GM12878 (cell line): ENCODE measurements at regions not wholly inside any gene's neighbourhood (a gene's known extent, or its start where the extent isn't known, plus 50 kb on each side); places are given as distances from the start of the nearest gene placed in this dataset.
A peak's percentile ranks its signal among the peaks of the same experiment; 100 is the strongest.

Experiments used
- CBFB ChIP-seq: IDR thresholded peaks from 2 replicates; pipeline ENCODE4 v1.6.1; 2016; ENCODE audit warnings: antibody characterized with exemption, low read depth
- CEBPB ChIP-seq, 2 experiments: fragments of 150-350 bp in 1 of 2; IDR thresholded peaks; 2 replicates each; pipeline ENCODE4 v1.6.1; 2012 to 2014; ENCODE audit warnings: low read depth in 2 of 2, low read length in 2 of 2, borderline replicate concordance in 1 of 2, inconsistent platforms in 1 of 2
- ETV6 ChIP-seq, 2 experiments: fragments of 450-650 bp in 1 of 2; IDR thresholded peaks in 1 of 2; conservative IDR thresholded peaks in 1 of 2; 2 replicates each; pipeline ENCODE4 v1.6.1; 2014; ENCODE audit warnings: antibody characterized with exemption in 1 of 2, borderline replicate concordance in 1 of 2, low read depth in 1 of 2, mild to moderate bottlenecking in 1 of 2, moderate library complexity in 1 of 2
- FOS ChIP-seq: IDR thresholded peaks from 3 replicates; pipeline ENCODE4 v1.6.1; 2011; ENCODE audit warnings: borderline replicate concordance; ENCODE audit not compliant: insufficient read length; ENCODE audit errors: extremely low read depth
- GATAD2B ChIP-seq: fragments of 450-650 bp; conservative IDR thresholded peaks from 2 replicates; pipeline ENCODE4 v1.6.1; 2017; ENCODE audit warnings: low read depth, mild to moderate bottlenecking, moderate library complexity
- KAT2A ChIP-seq: conservative IDR thresholded peaks from 2 replicates; pipeline ENCODE4 v1.6.1; 2011; ENCODE audit warnings: low read depth, low read length; ENCODE audit not compliant: control insufficient read depth
- KLF5 ChIP-seq: fragments of 450-650 bp; IDR thresholded peaks from 2 replicates; pipeline ENCODE4 v1.6.1; 2014; ENCODE audit warnings: mild to moderate bottlenecking; ENCODE audit not compliant: partially characterized antibody
- MEF2B ChIP-seq: fragments of 450-650 bp; IDR thresholded peaks from 2 replicates; pipeline ENCODE4 v1.6.1; 2018; ENCODE audit warnings: mild to moderate bottlenecking, moderate library complexity; ENCODE audit not compliant: partially characterized antibody, poor library complexity, severe bottlenecking
- NFIC ChIP-seq: IDR thresholded peaks from 2 replicates; pipeline ENCODE4 v1.6.1; 2012; ENCODE audit warnings: low read depth, mild to moderate bottlenecking, inconsistent platforms, low read length, moderate library complexity
- NFYA ChIP-seq: IDR thresholded peaks from 2 replicates; pipeline ENCODE4 v1.6.1; 2011; ENCODE audit warnings: low read depth, mild to moderate bottlenecking, low read length, improper control_type of control experiment, borderline replicate concordance
- RAD51 ChIP-seq: fragments of 450-650 bp; IDR thresholded peaks from 2 replicates; pipeline ENCODE4 v1.6.1; 2016; ENCODE audit warnings: moderate library complexity, mild to moderate bottlenecking, inconsistent platforms
- RBBP5 ChIP-seq: fragments of 200-600 bp; sonication (generic); conservative IDR thresholded peaks from 2 replicates; pipeline ENCODE4 v1.6.1; 2016
- SRF ChIP-seq, 2 experiments: IDR thresholded peaks; 2 replicates each; pipeline ENCODE4 v1.6.1; 2011; ENCODE audit warnings: low read depth in 2 of 2, low read length in 2 of 2, mild to moderate bottlenecking in 1 of 2, moderate library complexity in 1 of 2
- STAT1 ChIP-seq: fragments of 450-650 bp; conservative IDR thresholded peaks from 2 replicates; pipeline ENCODE4 v1.6.1; 2014; ENCODE audit warnings: antibody characterized with exemption, mild to moderate bottlenecking
- TBL1XR1 ChIP-seq: IDR thresholded peaks from 2 replicates; pipeline ENCODE4 v1.6.1; 2012; ENCODE audit warnings: low read depth, low read length, improper control_type of control experiment
- ZNF207 ChIP-seq: fragments of 450-650 bp; IDR thresholded peaks from 2 replicates; pipeline ENCODE4 v1.6.1; 2014; ENCODE audit warnings: antibody characterized with exemption, mild to moderate bottlenecking, borderline replicate concordance
- ZNF24 ChIP-seq: fragments of 450-650 bp; IDR thresholded peaks from 2 replicates; pipeline ENCODE4 v1.6.1; 2017; ENCODE audit warnings: antibody characterized with exemption, mild to moderate bottlenecking
- ZNF274 ChIP-seq: IDR thresholded peaks from one replicate; pipeline ENCODE4 v1.8.0; 2011; ENCODE audit not compliant: insufficient read length, insufficient read depth
- TF ChIP-seq, protein P1 (sequence below): fragments of 450-650 bp; IDR thresholded peaks from 2 replicates; pipeline ENCODE4 v1.6.1; 2017; ENCODE audit warnings: mild to moderate bottlenecking
- TF ChIP-seq, protein P2 (sequence below): fragments of 450-650 bp; IDR thresholded peaks from 2 replicates; pipeline ENCODE4 v1.6.1; 2017; ENCODE audit warnings: mild to moderate bottlenecking, moderate library complexity
- TF ChIP-seq, protein P3 (sequence below): fragments of 450-650 bp; formaldehyde crosslinking; IDR thresholded peaks from 2 replicates; pipeline ENCODE4 v1.4.0; 2022; ENCODE audit warnings: mild to moderate bottlenecking, moderate library complexity

DNA sequence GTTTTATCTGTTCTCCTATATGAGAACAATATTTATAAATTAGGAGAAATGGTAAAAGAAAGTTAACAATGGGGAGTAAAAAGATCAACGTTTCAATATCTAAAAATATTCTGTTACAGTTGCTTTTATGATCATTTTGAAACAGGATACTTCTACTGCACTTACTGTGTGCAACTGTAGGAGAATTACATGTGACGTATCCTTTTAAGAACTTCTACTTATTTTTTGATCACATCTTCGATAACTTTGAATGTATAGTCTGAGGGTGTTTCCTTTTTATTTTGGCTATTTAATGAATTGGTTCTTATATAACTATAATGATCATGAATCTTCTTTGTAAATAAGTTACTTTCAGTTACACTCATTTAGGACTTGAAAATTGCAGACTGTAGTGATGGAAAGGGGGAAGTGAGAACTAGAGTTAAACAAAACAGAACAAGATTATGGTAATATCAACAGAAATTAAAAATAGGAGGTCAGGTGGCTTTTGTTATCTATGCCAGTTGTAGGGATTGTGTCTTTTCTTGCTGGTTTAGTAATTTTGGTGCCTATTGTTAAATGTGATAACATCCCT lies 109.9 kb downstream of the MSTN start (continued):
- TF ChIP-seq, protein P1, sequence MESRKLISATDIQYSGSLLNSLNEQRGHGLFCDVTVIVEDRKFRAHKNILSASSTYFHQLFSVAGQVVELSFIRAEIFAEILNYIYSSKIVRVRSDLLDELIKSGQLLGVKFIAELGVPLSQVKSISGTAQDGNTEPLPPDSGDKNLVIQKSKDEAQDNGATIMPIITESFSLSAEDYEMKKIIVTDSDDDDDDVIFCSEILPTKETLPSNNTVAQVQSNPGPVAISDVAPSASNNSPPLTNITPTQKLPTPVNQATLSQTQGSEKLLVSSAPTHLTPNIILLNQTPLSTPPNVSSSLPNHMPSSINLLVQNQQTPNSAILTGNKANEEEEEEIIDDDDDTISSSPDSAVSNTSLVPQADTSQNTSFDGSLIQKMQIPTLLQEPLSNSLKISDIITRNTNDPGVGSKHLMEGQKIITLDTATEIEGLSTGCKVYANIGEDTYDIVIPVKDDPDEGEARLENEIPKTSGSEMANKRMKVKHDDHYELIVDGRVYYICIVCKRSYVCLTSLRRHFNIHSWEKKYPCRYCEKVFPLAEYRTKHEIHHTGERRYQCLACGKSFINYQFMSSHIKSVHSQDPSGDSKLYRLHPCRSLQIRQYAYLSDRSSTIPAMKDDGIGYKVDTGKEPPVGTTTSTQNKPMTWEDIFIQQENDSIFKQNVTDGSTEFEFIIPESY, result no peak
- TF ChIP-seq RAD51 (peak; percentile 83), KAT2A (no peak), FOS (no peak), RBBP5 (no peak), TBL1XR1 (no peak), ZNF24 (peak; percentile 80; the same call in 1 of the 2 replicates), CEBPB (IDR thresholded peaks at IDR 0.05; ENCODE audit: borderline replicate concordance in 1 of 2, low read depth in 2 of 2, low read length in 2 of 2) (no peak), ETV6 (conservative IDR thresholded peaks at IDR 0.05 in 1 of 2, IDR thresholded peaks at IDR 0.05 in 1 of 2; ENCODE audit: borderline replicate concordance in 1 of 2, low read depth in 1 of 2) (peak in 1 of 2 experiments; percentile 32; a peak in 1 of 4 replicates), ZNF274 (no peak), NFIC (peak; percentile 96), CBFB (no peak), ZNF207 (no peak), SRF (IDR thresholded peaks at IDR 0.05; ENCODE audit: low read depth in 2 of 2, low read length in 2 of 2) (no peak), STAT1 (no peak), KLF5 (no peak), NFYA (no peak), MEF2B (peak; percentile 76), GATAD2B (no peak)
- TF ChIP-seq, protein P2, sequence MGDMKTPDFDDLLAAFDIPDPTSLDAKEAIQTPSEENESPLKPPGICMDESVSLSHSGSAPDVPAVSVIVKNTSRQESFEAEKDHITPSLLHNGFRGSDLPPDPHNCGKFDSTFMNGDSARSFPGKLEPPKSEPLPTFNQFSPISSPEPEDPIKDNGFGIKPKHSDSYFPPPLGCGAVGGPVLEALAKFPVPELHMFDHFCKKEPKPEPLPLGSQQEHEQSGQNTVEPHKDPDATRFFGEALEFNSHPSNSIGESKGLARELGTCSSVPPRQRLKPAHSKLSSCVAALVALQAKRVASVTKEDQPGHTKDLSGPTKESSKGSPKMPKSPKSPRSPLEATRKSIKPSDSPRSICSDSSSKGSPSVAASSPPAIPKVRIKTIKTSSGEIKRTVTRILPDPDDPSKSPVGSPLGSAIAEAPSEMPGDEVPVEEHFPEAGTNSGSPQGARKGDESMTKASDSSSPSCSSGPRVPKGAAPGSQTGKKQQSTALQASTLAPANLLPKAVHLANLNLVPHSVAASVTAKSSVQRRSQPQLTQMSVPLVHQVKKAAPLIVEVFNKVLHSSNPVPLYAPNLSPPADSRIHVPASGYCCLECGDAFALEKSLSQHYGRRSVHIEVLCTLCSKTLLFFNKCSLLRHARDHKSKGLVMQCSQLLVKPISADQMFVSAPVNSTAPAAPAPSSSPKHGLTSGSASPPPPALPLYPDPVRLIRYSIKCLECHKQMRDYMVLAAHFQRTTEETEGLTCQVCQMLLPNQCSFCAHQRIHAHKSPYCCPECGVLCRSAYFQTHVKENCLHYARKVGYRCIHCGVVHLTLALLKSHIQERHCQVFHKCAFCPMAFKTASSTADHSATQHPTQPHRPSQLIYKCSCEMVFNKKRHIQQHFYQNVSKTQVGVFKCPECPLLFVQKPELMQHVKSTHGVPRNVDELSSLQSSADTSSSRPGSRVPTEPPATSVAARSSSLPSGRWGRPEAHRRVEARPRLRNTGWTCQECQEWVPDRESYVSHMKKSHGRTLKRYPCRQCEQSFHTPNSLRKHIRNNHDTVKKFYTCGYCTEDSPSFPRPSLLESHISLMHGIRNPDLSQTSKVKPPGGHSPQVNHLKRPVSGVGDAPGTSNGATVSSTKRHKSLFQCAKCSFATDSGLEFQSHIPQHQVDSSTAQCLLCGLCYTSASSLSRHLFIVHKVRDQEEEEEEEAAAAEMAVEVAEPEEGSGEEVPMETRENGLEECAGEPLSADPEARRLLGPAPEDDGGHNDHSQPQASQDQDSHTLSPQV, result no peak
- TF ChIP-seq, protein P3, sequence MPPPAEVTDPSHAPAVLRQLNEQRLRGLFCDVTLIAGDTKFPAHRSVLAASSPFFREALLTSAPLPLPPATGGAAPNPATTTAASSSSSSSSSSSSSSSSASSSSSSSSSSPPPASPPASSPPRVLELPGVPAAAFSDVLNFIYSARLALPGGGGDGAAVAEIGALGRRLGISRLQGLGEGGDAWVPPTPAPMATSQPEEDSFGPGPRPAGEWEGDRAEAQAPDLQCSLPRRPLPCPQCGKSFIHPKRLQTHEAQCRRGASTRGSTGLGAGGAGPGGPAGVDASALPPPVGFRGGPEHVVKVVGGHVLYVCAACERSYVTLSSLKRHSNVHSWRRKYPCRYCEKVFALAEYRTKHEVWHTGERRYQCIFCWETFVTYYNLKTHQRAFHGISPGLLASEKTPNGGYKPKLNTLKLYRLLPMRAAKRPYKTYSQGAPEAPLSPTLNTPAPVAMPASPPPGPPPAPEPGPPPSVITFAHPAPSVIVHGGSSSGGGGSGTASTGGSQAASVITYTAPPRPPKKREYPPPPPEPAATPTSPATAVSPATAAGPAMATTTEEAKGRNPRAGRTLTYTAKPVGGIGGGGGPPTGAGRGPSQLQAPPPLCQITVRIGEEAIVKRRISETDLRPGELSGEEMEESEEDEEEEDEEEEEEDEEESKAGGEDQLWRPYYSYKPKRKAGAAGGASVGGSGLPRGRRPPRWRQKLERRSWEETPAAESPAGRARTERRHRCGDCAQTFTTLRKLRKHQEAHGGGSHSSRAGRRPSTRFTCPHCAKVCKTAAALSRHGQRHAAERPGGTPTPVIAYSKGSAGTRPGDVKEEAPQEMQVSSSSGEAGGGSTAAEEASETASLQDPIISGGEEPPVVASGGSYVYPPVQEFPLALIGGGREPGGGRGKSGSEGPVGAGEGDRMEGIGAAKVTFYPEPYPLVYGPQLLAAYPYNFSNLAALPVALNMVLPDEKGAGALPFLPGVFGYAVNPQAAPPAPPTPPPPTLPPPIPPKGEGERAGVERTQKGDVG (CRISPR knock-in tag), result no peak
